Smooth muscle cell (in vitro differentiated cells): ENCODE measurements at regions not wholly inside any gene's neighbourhood (a gene's known extent, or its start where the extent isn't known, plus 50 kb on each side); places are given as distances from the start of the nearest gene placed in this dataset.

Experiments
- DNase-seq: peaks from one replicate; lab custom pipeline; 2025; ENCODE audit not compliant: unreplicated experiment; lab: John Stamatoyannopoulos, UW
- H2AFZ ChIP-seq: fragments of 200-600 bp; sonication (generic); 2 replicates; pipeline ENCODE4 v1.6.0; 2016; ENCODE audit warnings: antibody characterized with exemption, low read depth, mild to moderate bottlenecking
- H3F3A ChIP-seq: fragments of 200-600 bp; sonication (generic); 2 replicates; pipeline ENCODE4 v1.6.0; 2017; ENCODE audit warnings: antibody characterized with exemption, low read depth
- H3K27ac ChIP-seq: fragments of 200-600 bp; sonication (generic); 2 replicates; pipeline ENCODE4 v1.5.1; 2016; ENCODE audit warnings: low read depth, mild to moderate bottlenecking
- H3K27me3 ChIP-seq: fragments of 200-600 bp; sonication (generic); 2 replicates; pipeline ENCODE4 v1.6.1; 2016; ENCODE audit warnings: low read depth, mild to moderate bottlenecking
- H3K36me3 ChIP-seq: fragments of 200-600 bp; sonication (generic); 2 replicates; pipeline ENCODE4 v1.5.1; 2016; ENCODE audit warnings: low read depth
- H3K4me1 ChIP-seq: fragments of 200-600 bp; sonication (generic); 2 replicates; pipeline ENCODE4 v1.5.1; 2016; ENCODE audit warnings: low read depth
- H3K4me2 ChIP-seq: fragments of 200-600 bp; sonication (generic); 2 replicates; pipeline ENCODE4 v1.6.0; 2016; ENCODE audit warnings: mild to moderate bottlenecking
- H3K4me3 ChIP-seq: fragments of 200-600 bp; sonication (generic); 2 replicates; pipeline ENCODE4 v1.5.1; 2016; ENCODE audit warnings: mild to moderate bottlenecking
- H3K79me2 ChIP-seq: fragments of 200-600 bp; sonication (generic); 2 replicates; pipeline ENCODE4 v1.6.0; 2016; ENCODE audit warnings: low read depth, mild to moderate bottlenecking
- H3K9ac ChIP-seq: fragments of 200-600 bp; sonication (generic); 2 replicates; pipeline ENCODE4 v1.6.0; 2016; ENCODE audit warnings: low read depth
- H3K9me3 ChIP-seq: fragments of 200-600 bp; sonication (generic); replicated peaks from 2 replicates; pipeline ENCODE4 v1.5.1; 2016; ENCODE audit warnings: low read depth
- H4K20me1 ChIP-seq: fragments of 200-600 bp; sonication (generic); 2 replicates; pipeline ENCODE4 v1.6.0; 2016; ENCODE audit warnings: low read depth
- CTCF ChIP-seq: fragments of 200-600 bp; sonication (generic); IDR thresholded peaks from 2 replicates; pipeline ENCODE4 v1.5.1; 2017; ENCODE audit warnings: borderline replicate concordance, mild to moderate bottlenecking, antibody characterized with exemption; ENCODE audit not compliant: insufficient read depth, poor library complexity, severe bottlenecking
- WGBS: methylation state at CpG from one replicate; pipeline ENCODE4 v1.1.7; 2016; ENCODE audit warnings: low lambda C conversion rate; 5-methylcytosine and 5-hydroxymethylcytosine counted together

- Histone ChIP-seq H3K79me2 (no peaks in the 10 kb centered on the region), H3K27me3 (peaks cover 4% of the 10 kb centered on the region), H3K4me2 (no peak overlapping the region), H3K4me1 (no peaks in the 10 kb centered on the region), H3K4me3 (no peak overlapping the region), H3K27ac (no peak overlapping the region), H3K36me3 (no peaks in the 10 kb centered on the region), H3K9ac (no peak overlapping the region), H3K9me3 (no peaks in the 10 kb centered on the region), H4K20me1 (no peaks in the 10 kb centered on the region), H2AFZ (no peak overlapping the region), H3F3A (no peaks in the 10 kb centered on the region)
- WGBS = 39% methylated on average over 2 of the region's 2 CpGs
- DNase-seq = no peak
- TF ChIP-seq CTCF = no peak
Measured at GRCh38 chr4:148693913-148694649, 251.9 kb upstream of the NR3C2 start.

- TF ChIP-seq CTCF = no peak
Measured at GRCh38 chr4:148692242-148692641, 250.0 kb upstream of the NR3C2 start.

GRCh38 chr4:148686449-148686848 is 244.2 kb upstream of the NR3C2 start:
- no peak overlapping the region for H3K4me2 ChIP-seq
- no peak overlapping the region for H3K27ac ChIP-seq
- H4K20me1 ChIP-seq = no peaks in the 10 kb centered on the region
- no peaks in the 10 kb centered on the region for H3K79me2 ChIP-seq
- DNase-seq = no peak
- H3K27me3 ChIP-seq = no peaks in the 10 kb centered on the region
- H3F3A ChIP-seq = no peaks in the 10 kb centered on the region
- no peaks in the 10 kb centered on the region for H3K36me3 ChIP-seq
- 71% methylated on average over 3 of the region's 3 CpGs for WGBS
- no peaks in the 10 kb centered on the region for H3K4me1 ChIP-seq
- no peak for TF ChIP-seq CTCF
- H2AFZ ChIP-seq = no peak overlapping the region
- no peak overlapping the region for H3K9ac ChIP-seq
- no peaks in the 10 kb centered on the region for H3K9me3 ChIP-seq
- H3K4me3 ChIP-seq = no peak overlapping the region

More at GRCh38 chr4:148692242-148692641, 250.0 kb upstream of the NR3C2 start:
- no peak overlapping the region for H3K27ac ChIP-seq
- H4K20me1 ChIP-seq = no peaks in the 10 kb centered on the region
- H3K4me2 ChIP-seq = no peak overlapping the region
- no peaks in the 10 kb centered on the region for H3K9me3 ChIP-seq
- no peak for DNase-seq
- H3F3A ChIP-seq = no peaks in the 10 kb centered on the region
- no peak overlapping the region for H3K4me3 ChIP-seq
- no peaks in the 10 kb centered on the region for H3K79me2 ChIP-seq
- no peaks in the 10 kb centered on the region for H3K36me3 ChIP-seq
- no peaks in the 10 kb centered on the region for H3K4me1 ChIP-seq
- H3K27me3 ChIP-seq = peaks cover 4% of the 10 kb centered on the region
- WGBS = 91% methylated on average over 7 of the region's 7 CpGs
- H3K9ac ChIP-seq = no peak overlapping the region
- no peak overlapping the region for H2AFZ ChIP-seq

- H3K79me2 ChIP-seq = no peaks in the 10 kb centered on the region
- H3K27ac ChIP-seq = no peak overlapping the region
- no peaks in the 10 kb centered on the region for H4K20me1 ChIP-seq
- no peak overlapping the region for H3K4me3 ChIP-seq
- no peak overlapping the region for H3K9ac ChIP-seq
- no peaks in the 10 kb centered on the region for H3K4me1 ChIP-seq
- no peak for TF ChIP-seq CTCF
- no peaks in the 10 kb centered on the region for H3K9me3 ChIP-seq
- no peaks in the 10 kb centered on the region for H3F3A ChIP-seq
- H3K36me3 ChIP-seq = no peaks in the 10 kb centered on the region
- no peak for DNase-seq
- no peaks in the 10 kb centered on the region for H3K27me3 ChIP-seq
- 68% methylated on average over 1 of the region's 1 CpG for WGBS
- no peak overlapping the region for H2AFZ ChIP-seq
- H3K4me2 ChIP-seq = no peak overlapping the region
Measured at GRCh38 chr4:148684638-148685037, 242.4 kb upstream of the NR3C2 start.
